Dermis microvascular lymphatic vessel endothelial cell (primary cell): ENCODE measurements at regions not wholly inside any gene's neighbourhood (a gene's known extent, or its start where the extent isn't known, plus 50 kb on each side); places are given as distances from the start of the nearest gene placed in this dataset.
"Not testable (repeated sequence)": the region's sequence is repeated elsewhere in the genome, so short reads cannot be mapped to it uniquely, and the experiment has no call there.

Source experiments
- DNase-seq, 2 donors: peaks; one replicate each; pipeline versions ENCODE4 v3.0.0 to v3.0.0-alpha.2; 2010; ENCODE audit warnings: low read depth in 2 of 2

GRCh38 chr11:79536155-79536917, 95.5 kb upstream of the TENM4 start:
- DNase-seq: no peak

- DNase-seq: no peak
Observed at GRCh38 chr11:79535606-79536005, 94.8 kb upstream of the TENM4 start.

GRCh38 chr11:79525257-79525656, 84.4 kb upstream of the TENM4 start:
- no peak for DNase-seq

GRCh38 chr11:79522626-79523025, 81.8 kb upstream of the TENM4 start:
- DNase-seq: no peak

- DNase-seq: no peak
Observed at GRCh38 chr11:79520086-79520485, 79.3 kb upstream of the TENM4 start.

GRCh38 chr11:79515781-79516180, 75.0 kb upstream of the TENM4 start:
- DNase-seq: no peak

GRCh38 chr11:79514695-79515094, 73.9 kb upstream of the TENM4 start:
- no peak for DNase-seq

- no peak for DNase-seq
Observed at GRCh38 chr11:79514290-79514689, 73.5 kb upstream of the TENM4 start.

- no peak for DNase-seq
Observed at GRCh38 chr11:79512706-79513469, 72.1 kb upstream of the TENM4 start.

GRCh38 chr11:79510960-79511359, 70.1 kb upstream of the TENM4 start:
- no peak for DNase-seq

- no peak for DNase-seq
Observed at GRCh38 chr11:79508461-79508860, 67.6 kb upstream of the TENM4 start.

GRCh38 chr11:79507706-79508105, 66.9 kb upstream of the TENM4 start:
- no peak for DNase-seq

- no peak for DNase-seq
Observed at GRCh38 chr11:79506734-79507344, 66.0 kb upstream of the TENM4 start.

GRCh38 chr11:79506124-79506523, 65.3 kb upstream of the TENM4 start:
- DNase-seq: no peak

GRCh38 chr11:79503028-79503427, 62.2 kb upstream of the TENM4 start:
- no peak for DNase-seq

GRCh38 chr11:79501707-79502106, 60.9 kb upstream of the TENM4 start:
- DNase-seq: no peak

GRCh38 chr11:79499929-79500328, 59.1 kb upstream of the TENM4 start:
- DNase-seq: not testable (repeated sequence)

GRCh38 chr11:79498667-79499066, 57.8 kb upstream of the TENM4 start:
- DNase-seq: no peak

GRCh38 chr11:79493555-79494171, 52.8 kb upstream of the TENM4 start:
- peak; percentile 5 to 28 for DNase-seq

- DNase-seq: no peak
Observed at GRCh38 chr11:79492008-79492407, 51.2 kb upstream of the TENM4 start.
